ENCODE measurements at regions not wholly inside any gene's neighbourhood (a gene's known extent, or its start where the extent isn't known, plus 50 kb on each side); places are given as distances from the start of the nearest gene placed in this dataset.

GRCh38 chr15:46735115-46735514 lies 982.2 kb upstream of the SEMA6D start:
- no peak for DNase-seq

GRCh38 chr15:46751303-46751702 lies 966.0 kb upstream of the SEMA6D start:
- DNase-seq = no peak

GRCh38 chr15:46753946-46754345 lies 963.4 kb upstream of the SEMA6D start:
- no peak for DNase-seq

- DNase-seq = no peak
Measured at GRCh38 chr15:46763091-46763490, 954.2 kb upstream of the SEMA6D start.

GRCh38 chr15:46764851-46765250 lies 952.5 kb upstream of the SEMA6D start:
- DNase-seq = no peak

- no peak for DNase-seq
Measured at GRCh38 chr15:46766021-46766420, 951.3 kb upstream of the SEMA6D start.

GRCh38 chr15:46768287-46768686 lies 949.0 kb upstream of the SEMA6D start:
- DNase-seq = no peak

GRCh38 chr15:46773016-46773415 lies 944.3 kb upstream of the SEMA6D start:
- no peak for DNase-seq

- no peak for DNase-seq
Measured at GRCh38 chr15:46778876-46779275, 938.4 kb upstream of the SEMA6D start.

- no peak for DNase-seq
Measured at GRCh38 chr15:46786590-46787285, 930.6 kb upstream of the SEMA6D start.

- DNase-seq = no peak
Measured at GRCh38 chr15:46795685-46796084, 921.6 kb upstream of the SEMA6D start.

GRCh38 chr15:46808834-46809233 lies 908.5 kb upstream of the SEMA6D start:
- no peak for DNase-seq

- no peak for DNase-seq
Measured at GRCh38 chr15:46815240-46815639, 902.1 kb upstream of the SEMA6D start.

GRCh38 chr15:46815765-46816164 lies 901.5 kb upstream of the SEMA6D start:
- DNase-seq = no peak

- no peak for DNase-seq
Measured at GRCh38 chr15:46848704-46849103, 868.6 kb upstream of the SEMA6D start.

- no peak for DNase-seq
Measured at GRCh38 chr15:46853600-46853999, 863.7 kb upstream of the SEMA6D start.

GRCh38 chr15:46854564-46854963 lies 862.7 kb upstream of the SEMA6D start:
- DNase-seq = no peak

- no peak for DNase-seq
Measured at GRCh38 chr15:46855388-46855787, 861.9 kb upstream of the SEMA6D start.

- DNase-seq = no peak
Measured at GRCh38 chr15:46856839-46857502, 860.3 kb upstream of the SEMA6D start.

GRCh38 chr15:46858150-46858549 lies 859.2 kb upstream of the SEMA6D start:
- no peak for DNase-seq

GRCh38 chr15:46861796-46862195 lies 855.5 kb upstream of the SEMA6D start:
- no peak for DNase-seq

- no peak for DNase-seq
Measured at GRCh38 chr15:46865155-46865554, 852.1 kb upstream of the SEMA6D start.

- DNase-seq = no peak
Measured at GRCh38 chr15:46872286-46872980, 844.9 kb upstream of the SEMA6D start.

GRCh38 chr15:46872981-46873330 lies 844.3 kb upstream of the SEMA6D start:
- DNase-seq = no peak

Measured in activated CD4-positive, alpha-beta T cell treated with anti-CD3 and anti-CD28 coated beads, Interleukin-2, amount 50 U/mL, for 48 hours (primary cell).